Kidney tubule cell (primary cell): ENCODE measurements at regions not wholly inside any gene's neighbourhood (a gene's known extent, or its start where the extent isn't known, plus 50 kb on each side); places are given as distances from the start of the nearest gene placed in this dataset.

Experiments
- DNase-seq: peaks from one replicate; pipeline ENCODE4 v3.0.0-alpha.2; 2018; ENCODE audit warnings: low spot score

DNA sequence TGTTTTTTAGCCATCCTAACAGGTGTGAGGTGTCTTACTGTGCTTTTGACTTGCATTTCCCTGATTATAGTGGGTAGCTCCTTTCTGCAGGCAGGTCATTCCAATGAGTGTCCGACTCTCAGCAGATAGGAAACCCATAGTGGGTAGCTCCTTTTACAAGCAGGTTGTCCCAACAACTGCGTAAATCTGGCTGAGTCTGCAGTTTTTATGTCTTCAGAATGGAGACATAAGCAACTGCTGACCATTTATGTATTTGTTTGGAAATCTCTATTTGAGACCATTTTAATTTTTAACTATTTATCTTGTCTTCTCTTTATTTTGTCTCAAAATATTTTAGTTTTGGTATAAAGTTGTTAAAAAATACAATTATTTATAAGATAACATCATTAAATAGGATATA lies 839.4 kb downstream of the SLITRK6 start:
- DNase-seq: no peak

- DNase-seq: no peak
These were observed 844.6 kb downstream of the SLITRK6 start for GRCh38 chr13:84954636-84955035.

- no peak for DNase-seq
These were observed 848.1 kb downstream of the SLITRK6 start for GRCh38 chr13:84951128-84951527.

DNA sequence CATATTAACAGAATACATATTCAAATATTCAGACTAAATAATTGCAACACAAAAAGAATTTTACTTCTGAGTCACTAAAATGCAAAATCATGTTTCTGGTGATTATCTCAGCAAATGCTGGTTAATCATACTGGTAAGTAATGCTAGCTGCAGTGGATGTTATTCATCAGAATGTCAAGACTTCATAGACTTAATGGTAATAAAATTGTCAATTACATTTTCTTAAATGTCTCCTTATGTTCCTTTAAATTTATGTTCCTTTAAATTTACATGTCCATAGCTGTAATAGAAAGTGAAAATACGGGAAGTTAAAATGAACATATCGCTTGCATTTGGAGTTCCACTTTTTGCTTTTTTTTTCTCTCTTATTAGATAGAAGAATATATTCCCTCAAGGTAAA lies 853.0 kb downstream of the SLITRK6 start:
- DNase-seq: no peak

DNA sequence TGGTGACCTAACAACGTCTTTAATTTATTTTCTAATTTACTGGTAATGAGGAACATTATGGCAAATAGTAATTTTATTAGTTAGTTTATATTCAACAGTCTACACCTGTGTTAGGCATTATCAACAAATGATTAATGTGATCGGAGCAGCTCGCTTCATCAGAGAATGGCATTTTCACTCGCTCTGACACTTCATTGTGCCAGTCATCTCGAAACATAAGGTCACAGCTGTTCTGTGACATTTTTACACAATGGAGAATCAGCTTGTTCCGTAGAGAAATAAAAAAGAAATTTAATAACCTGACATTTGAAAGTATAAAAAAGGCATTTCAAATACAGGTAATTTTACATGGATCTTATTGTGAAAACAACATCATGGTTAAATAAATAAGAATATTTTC lies 858.4 kb downstream of the SLITRK6 start:
- no peak for DNase-seq

- no peak for DNase-seq
These were observed 859.1 kb downstream of the SLITRK6 start for GRCh38 chr13:84940167-84940566.

DNA sequence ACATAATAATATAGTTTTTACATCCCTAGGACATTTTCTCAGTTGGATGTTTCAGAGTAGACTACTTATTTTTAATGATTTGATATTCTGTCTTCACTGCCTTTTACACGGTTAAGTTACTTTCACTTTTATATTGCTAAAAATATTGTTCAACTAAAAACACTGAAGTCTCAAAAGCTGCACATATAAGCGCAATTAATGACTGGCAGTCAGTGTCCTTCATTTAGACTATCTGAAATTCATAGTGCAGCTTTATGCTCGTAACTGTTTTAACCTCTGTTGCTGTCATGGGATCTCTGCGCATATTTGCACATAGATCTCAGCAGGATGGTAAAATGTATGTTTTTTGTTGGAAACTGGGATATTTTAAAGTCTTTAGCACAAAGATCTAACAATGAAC lies 864.3 kb downstream of the SLITRK6 start:
- no peak for DNase-seq

DNA sequence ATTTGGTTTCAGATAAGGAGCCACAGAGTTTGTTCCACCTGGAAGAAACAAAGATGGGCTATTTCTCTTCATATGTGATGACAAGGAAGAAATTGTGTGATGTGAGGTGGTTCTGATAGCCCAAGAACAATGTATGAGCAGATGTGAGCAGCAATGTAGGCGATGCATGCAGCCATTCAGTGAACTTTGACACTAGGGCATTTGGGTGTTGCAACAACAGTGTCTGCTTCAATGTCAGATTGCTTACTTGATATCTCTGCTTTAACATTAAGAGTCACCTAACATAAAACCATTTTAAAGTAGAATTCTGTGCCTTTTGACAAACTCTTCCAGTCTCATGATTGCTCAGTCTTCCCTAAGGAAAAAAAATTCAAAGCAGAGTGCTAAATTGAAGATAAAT lies 865.4 kb downstream of the SLITRK6 start:
- DNase-seq: no peak

DNA sequence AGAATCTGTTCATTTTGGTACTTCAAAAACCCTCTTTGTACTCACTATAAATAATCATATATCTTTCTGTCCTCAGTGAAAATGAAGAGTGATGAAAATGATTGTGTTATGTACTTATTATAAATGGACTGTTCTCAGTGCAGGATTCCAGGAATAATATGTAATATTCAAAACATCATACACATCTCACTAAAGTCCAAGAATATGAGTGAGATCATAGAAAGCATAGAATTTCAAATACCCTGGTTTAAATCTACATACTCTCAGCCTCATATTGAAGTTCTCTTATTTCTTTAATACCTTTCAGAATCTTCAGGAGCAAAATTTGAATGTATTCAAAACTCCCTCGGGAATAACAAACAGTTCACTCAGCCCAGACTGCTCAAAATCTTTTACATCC lies 868.0 kb downstream of the SLITRK6 start:
- no peak for DNase-seq

DNA sequence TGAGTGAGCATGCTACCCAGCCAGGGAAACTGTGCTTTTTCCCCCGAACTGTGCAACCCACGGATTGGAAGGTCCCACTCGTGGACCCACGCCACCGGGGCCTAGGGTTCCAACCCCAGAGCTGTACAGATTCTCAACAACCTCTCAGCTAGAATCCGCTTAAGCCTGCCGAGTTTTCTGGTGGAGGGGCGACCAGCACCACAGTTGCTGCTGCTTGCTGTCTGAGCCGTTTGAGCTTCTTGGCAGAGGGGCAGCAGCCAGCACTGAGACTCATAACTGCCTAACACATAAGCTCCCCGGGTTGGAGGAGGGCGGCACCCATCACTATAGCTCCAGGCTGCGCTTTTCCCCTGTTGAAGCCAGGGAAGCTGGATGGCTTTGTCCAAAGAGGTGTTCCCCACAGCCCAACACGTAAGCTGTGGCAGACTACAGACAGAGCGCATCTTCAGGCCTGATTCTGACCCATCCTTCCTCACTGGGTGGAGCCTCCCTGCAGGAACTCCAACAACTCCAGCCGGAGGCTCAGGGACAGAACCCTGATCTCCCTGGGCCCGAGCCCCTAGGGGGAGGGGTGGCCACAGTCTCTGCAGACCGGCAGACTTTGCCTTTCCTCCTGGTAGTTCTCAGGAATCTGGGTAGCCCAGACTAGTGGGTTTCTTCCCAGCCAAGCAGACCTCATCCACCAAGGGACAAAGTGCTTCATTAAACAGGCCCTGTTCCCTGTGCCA lies 871.6 kb downstream of the SLITRK6 start:
- no peak for DNase-seq

GRCh38 chr13:84925443-84925842 lies 873.8 kb downstream of the SLITRK6 start:
- no peak for DNase-seq

DNA sequence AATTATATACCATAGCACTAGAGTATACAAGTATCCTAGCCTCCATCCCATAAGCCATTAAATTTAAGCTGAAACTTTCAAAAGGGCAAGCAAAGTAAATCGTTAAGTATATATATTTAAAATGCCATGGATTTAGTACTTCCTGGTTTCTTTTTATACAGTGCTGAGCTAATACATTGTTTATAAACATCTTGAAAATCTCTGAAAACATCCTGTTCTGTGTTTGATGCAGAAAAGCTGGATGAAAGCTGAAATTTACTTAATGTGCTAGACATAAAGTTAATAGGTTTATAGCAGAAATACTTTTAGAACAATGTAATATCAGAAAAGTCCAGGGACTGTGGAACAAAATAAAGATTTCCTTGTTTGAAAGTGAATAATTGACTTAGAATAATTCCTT lies 875.4 kb downstream of the SLITRK6 start:
- DNase-seq: no peak

DNA sequence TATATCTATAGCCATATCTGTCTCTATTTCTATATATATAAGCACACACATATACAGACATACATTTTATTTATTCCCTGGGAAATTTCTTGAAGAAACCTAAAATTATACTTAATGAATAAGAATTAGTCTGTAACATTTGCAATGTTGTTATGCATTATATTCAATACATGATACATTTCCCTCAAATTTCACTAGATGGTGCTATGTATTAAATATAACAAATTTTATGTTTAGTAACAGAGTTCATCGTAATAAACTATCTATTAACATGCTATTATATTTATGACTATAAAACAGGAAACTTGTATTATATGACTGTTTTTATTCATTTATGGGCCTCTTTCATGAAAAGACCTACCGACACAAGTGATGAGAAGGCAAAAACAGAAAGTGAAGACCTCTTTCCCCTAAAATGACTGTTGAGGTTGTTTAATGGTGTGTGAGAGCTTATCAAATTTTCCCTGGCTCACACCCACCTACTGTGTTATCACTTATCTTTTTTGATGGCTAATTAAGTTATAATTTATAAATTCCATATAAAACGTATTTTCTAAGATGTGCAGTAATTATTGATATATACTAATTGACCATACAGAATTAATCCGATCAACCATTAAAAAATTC lies 881.9 kb downstream of the SLITRK6 start:
- no peak for DNase-seq

- DNase-seq: no peak
These were observed 886.5 kb downstream of the SLITRK6 start for GRCh38 chr13:84912720-84913119.

DNA sequence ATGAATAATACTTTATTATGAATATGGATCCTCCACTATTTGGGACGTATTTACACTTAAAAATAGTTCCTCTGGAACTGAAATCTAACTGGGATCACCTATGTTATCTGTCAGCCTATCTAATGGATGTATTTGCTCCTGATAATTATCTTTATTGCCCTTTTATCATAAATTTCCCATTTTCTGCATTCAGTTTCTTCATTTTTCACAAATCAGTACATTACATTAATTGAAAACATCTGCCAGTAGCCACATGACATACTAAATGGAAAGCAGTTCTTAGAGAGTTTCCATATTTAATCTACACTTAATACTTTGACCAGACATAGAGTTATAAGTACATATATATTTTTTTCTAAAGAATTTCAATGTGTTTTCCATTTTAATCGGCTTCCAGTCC lies 888.8 kb downstream of the SLITRK6 start:
- DNase-seq: no peak

GRCh38 chr13:84903391-84903790 lies 895.8 kb downstream of the SLITRK6 start:
- no peak for DNase-seq

GRCh38 chr13:84902243-84902642 lies 897.0 kb downstream of the SLITRK6 start:
- no peak for DNase-seq

GRCh38 chr13:84896128-84896527 lies 903.1 kb downstream of the SLITRK6 start:
- peak; percentile 51 for DNase-seq

GRCh38 chr13:84894749-84895148 lies 904.5 kb downstream of the SLITRK6 start:
- DNase-seq: no peak

DNA sequence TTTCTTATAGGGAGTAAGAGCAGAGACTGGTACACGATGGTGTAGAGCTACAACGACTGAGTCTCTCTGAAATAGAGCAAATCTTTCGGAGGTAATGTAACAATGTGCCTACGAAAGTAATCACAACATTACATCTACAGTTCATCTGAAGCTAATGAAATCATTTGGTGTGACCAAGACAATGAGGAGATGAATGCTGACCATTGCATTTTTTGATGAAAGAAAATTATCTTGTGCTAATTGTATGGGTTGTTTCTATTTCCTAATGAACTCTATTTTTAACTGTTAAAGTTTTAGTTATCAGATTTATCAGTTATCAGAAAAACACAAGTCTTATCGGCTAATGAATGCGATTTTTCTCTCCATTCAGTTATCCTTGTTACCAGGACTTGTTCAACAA lies 913.4 kb downstream of the SLITRK6 start:
- no peak for DNase-seq

GRCh38 chr13:84873951-84874350 lies 925.3 kb downstream of the SLITRK6 start:
- no peak for DNase-seq

DNA sequence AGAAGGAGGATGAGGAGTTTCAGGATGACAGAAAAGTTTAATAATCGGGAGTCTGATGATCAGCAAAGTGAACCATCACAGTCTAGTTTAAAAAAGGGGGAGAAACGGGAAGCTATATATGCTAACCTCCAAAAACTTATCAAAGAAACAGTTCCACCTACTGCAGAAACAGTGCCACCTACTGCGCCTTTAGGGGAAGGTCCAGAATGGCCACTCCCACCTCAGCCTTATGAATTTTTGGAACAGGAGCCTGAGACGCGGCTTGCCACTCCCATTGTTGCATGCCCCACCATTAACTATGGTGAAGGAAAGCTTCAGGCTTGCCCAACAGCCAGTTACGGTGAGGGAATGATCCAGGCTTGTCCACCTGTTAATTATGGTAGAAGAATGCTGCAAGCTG lies 929.0 kb downstream of the SLITRK6 start:
- no peak for DNase-seq

DNA sequence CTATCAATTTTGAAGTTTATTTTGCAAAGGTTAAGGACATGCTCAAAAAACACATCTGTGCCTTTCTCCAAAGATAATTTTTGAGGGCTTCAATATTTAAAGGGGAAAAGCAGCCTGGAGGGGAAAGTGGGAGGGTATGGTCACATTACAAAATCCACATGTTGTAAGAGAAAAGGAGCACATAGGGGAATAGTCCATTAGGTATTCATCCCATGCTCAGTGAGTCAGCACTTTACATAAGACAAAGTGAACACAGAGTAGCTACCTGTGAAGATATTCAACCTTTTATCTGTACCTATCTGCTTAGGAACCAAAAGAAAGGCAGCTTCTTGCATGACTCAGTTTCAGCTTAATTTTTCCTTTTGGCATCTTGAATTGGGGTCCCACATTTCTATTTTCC lies 932.0 kb downstream of the SLITRK6 start:
- peak; percentile 14 for DNase-seq

DNA sequence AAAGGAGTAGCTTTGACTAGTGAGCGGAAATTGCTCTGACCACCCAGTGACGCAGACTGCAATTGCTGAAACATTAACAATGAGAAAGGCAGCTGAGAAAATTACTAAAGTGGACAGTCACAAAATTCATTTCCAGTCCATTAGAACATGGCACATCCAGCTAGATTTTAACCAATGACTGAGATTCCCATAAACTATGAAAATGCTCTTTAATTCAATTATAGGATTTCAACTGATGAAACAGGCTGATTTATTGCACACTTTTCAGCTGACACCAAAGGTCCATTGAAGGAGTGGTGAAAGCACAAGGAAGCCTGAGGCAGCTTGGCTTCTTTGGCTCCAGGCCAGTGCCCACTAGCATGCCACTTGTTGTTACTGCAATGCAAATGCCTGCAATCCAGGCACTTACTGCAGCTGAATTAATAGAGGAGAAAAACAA lies 933.4 kb downstream of the SLITRK6 start:
- DNase-seq: peak; percentile 58
